Fibroblast of lung (primary cell): ENCODE measurements at regions not wholly inside any gene's neighbourhood (a gene's known extent, or its start where the extent isn't known, plus 50 kb on each side); places are given as distances from the start of the nearest gene placed in this dataset.

Experiments
- DNase-seq, 2 donors: peaks; one replicate each; pipeline versions ENCODE4 v3.0.0 to v3.0.0-alpha.2; 2010; ENCODE audit warnings: low read depth in 2 of 2
- H2AFZ ChIP-seq: 2 replicates; pipeline ENCODE4 v1.5.1; 2012; ENCODE audit warnings: low read length, control low read depth, inconsistent platforms
- H3K27ac ChIP-seq: 2 replicates; pipeline ENCODE4 v1.5.1; 2011; ENCODE audit warnings: low read length, control low read depth; ENCODE audit not compliant: insufficient read depth
- H3K27me3 ChIP-seq: 2 replicates; pipeline ENCODE4 v1.5.1; 2011; ENCODE audit warnings: mild to moderate bottlenecking, low read length; ENCODE audit not compliant: control insufficient read depth, insufficient read depth
- H3K36me3 ChIP-seq: 2 replicates; pipeline ENCODE4 v1.5.1; 2011; ENCODE audit warnings: low read length; ENCODE audit not compliant: control insufficient read depth, insufficient read depth
- H3K4me1 ChIP-seq: 2 replicates; pipeline ENCODE4 v1.5.1; 2011; ENCODE audit warnings: low read length; ENCODE audit not compliant: control insufficient read depth, insufficient read depth; ENCODE audit errors: extremely low read depth
- H3K4me2 ChIP-seq: 2 replicates; pipeline ENCODE4 v1.5.1; 2011; ENCODE audit warnings: low read length, control low read depth; ENCODE audit not compliant: insufficient read depth; ENCODE audit errors: extremely low read depth
- H3K4me3 ChIP-seq, 4 experiments: fragments of 200-600 bp in 1 of 4; sonication (generic) in 1 of 4; replicated peaks in 1 of 4; 2 replicates each; pipeline ENCODE4 v1.5.1; 2011 to 2016; ENCODE audit warnings: low read length in 4 of 4, low read depth in 3 of 4, mild to moderate bottlenecking in 3 of 4, control low read depth in 2 of 4, inconsistent platforms in 1 of 4, mixed read lengths in 1 of 4; ENCODE audit not compliant: insufficient read depth in 1 of 4; ENCODE audit errors: control extremely low read depth in 1 of 4
- H3K79me2 ChIP-seq: 2 replicates; pipeline ENCODE4 v1.5.1; 2012; ENCODE audit warnings: mild to moderate bottlenecking, low read length, inconsistent platforms; ENCODE audit not compliant: control insufficient read depth, insufficient read depth
- H3K9ac ChIP-seq: 2 replicates; pipeline ENCODE4 v1.5.1; 2011; ENCODE audit warnings: mild to moderate bottlenecking, low read length, control low read depth; ENCODE audit not compliant: insufficient read depth
- H3K9me3 ChIP-seq: 2 replicates; pipeline ENCODE4 v1.5.1; 2012; ENCODE audit warnings: low read depth, low read length; ENCODE audit not compliant: control insufficient read depth, insufficient read depth
- H4K20me1 ChIP-seq: 2 replicates; pipeline ENCODE4 v1.5.1; 2011; ENCODE audit warnings: low read length; ENCODE audit not compliant: control insufficient read depth, insufficient read depth; ENCODE audit errors: extremely low read depth
- EZH2 ChIP-seq: IDR thresholded peaks from 2 replicates; pipeline ENCODE4 v1.5.1; 2012; ENCODE audit warnings: low read length, control low read depth, mild to moderate bottlenecking; ENCODE audit errors: missing control alignments
- TF ChIP-seq, protein P1 (sequence below), 2 donors: IDR thresholded peaks in 1 of 2; conservative IDR thresholded peaks in 1 of 2; 1 replicate in 1 of 2; 2 replicates in 1 of 2; pipeline ENCODE4 v1.5.1; 2011 to 2012; ENCODE audit warnings: low read length in 2 of 2, control low read depth in 1 of 2, inconsistent platforms in 1 of 2, low read depth in 1 of 2, mild to moderate bottlenecking in 1 of 2

DNA sequence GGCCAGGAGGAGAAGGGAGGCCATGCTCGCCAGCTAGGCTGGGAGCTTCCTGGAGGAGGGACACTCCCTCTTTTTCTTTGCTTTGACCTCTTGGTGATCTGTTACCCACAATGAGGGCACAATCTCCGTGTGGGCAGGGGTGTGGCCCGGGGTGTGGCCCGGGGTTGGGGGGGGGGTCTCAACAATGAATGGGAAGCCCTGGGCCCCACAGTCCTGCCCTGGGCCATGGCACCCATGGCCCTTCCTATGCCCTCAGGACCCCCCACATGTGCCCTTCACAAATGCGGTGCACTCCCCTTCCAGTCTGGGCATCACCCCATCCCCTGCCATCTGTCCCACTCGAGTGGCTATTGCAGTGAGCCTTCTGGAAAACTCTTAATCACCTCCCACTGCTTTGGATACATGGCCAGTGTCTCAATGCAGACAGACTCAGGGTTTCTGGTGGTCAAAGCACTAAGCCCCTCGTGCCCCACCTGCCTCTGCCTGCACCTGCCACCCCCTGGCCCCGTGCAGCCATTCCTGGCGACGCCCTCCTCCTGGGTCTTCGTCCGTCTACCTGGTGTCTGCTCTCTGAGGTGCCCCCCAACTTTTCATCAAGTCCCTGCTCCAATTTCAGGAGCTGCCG lies 611.3 kb downstream of the TBC1D22A start:
- no peak for TF ChIP-seq EZH2
- TF ChIP-seq, protein P1, sequence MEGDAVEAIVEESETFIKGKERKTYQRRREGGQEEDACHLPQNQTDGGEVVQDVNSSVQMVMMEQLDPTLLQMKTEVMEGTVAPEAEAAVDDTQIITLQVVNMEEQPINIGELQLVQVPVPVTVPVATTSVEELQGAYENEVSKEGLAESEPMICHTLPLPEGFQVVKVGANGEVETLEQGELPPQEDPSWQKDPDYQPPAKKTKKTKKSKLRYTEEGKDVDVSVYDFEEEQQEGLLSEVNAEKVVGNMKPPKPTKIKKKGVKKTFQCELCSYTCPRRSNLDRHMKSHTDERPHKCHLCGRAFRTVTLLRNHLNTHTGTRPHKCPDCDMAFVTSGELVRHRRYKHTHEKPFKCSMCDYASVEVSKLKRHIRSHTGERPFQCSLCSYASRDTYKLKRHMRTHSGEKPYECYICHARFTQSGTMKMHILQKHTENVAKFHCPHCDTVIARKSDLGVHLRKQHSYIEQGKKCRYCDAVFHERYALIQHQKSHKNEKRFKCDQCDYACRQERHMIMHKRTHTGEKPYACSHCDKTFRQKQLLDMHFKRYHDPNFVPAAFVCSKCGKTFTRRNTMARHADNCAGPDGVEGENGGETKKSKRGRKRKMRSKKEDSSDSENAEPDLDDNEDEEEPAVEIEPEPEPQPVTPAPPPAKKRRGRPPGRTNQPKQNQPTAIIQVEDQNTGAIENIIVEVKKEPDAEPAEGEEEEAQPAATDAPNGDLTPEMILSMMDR (conservative IDR thresholded peaks at IDR 0.05 in 1 of 2, IDR thresholded peaks at IDR 0.05 in 1 of 2; ENCODE audit: low read depth in 1 of 2, low read length in 2 of 2): no peak

DNA sequence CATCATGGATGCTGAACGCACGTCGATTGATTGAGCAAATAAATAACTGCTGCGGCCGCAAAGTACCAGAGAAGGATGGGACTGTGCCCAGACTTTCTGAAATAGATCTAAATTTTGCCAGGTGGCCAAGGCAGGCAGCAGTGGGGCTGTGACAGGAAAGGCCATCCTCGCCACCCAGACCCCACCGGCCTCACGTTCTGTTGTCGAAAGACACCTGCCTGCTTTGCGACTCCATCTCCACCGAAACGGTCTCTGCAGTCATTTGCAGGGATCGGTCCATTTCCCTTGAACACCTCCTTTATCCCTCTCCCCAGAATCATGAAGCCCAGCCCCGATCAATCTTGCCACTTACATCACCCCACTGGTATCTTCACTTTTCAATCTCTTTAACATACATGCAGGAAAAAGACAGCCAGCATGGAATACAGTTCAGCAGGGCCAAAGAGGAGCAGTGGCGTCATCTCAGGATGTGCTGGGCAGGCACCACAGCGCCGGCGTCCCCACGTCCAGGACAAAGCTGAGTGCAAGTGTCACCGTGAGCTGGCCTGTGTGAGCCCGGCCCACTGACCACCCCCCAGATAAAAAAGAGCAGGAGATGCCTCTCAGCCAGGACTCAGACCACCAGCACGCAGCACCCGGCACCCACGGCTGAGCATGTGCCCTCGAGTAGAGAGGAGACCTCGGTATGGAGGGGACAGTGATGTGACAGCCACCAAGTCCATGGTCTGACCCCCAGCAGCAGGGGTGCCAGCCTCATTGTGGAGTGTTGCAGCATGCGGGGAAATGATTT lies 610.3 kb downstream of the TBC1D22A start:
- Histone ChIP-seq H3K9ac (no peak overlapping the region), H3K27ac (no peak overlapping the region), H4K20me1 (no peaks in the 10 kb centered on the region), H3K4me2 (no peak overlapping the region), H3K4me1 (no peaks in the 10 kb centered on the region), H2AFZ (no peak overlapping the region), H3K4me3 (no peak overlapping the region), H3K27me3 (no peaks in the 10 kb centered on the region), H3K36me3 (no peaks in the 10 kb centered on the region), H3K79me2 (no peaks in the 10 kb centered on the region), H3K9me3 (no peaks in the 10 kb centered on the region)
- no peak for TF ChIP-seq EZH2
- TF ChIP-seq, protein P1 (conservative IDR thresholded peaks at IDR 0.05 in 1 of 2, IDR thresholded peaks at IDR 0.05 in 1 of 2; ENCODE audit: low read depth in 1 of 2, low read length in 2 of 2): no peak
- no peak for DNase-seq

More for the DNA sequence above, 611.3 kb downstream of the TBC1D22A start:
- Histone ChIP-seq H3K9me3 (no peaks in the 10 kb centered on the region), H3K4me1 (no peaks in the 10 kb centered on the region), H2AFZ (no peak overlapping the region), H4K20me1 (no peaks in the 10 kb centered on the region), H3K36me3 (no peaks in the 10 kb centered on the region), H3K27me3 (no peaks in the 10 kb centered on the region), H3K4me2 (no peak overlapping the region), H3K27ac (no peak overlapping the region), H3K9ac (no peak overlapping the region), H3K79me2 (no peaks in the 10 kb centered on the region), H3K4me3 (no peak overlapping the region)
- DNase-seq: no peak

DNA sequence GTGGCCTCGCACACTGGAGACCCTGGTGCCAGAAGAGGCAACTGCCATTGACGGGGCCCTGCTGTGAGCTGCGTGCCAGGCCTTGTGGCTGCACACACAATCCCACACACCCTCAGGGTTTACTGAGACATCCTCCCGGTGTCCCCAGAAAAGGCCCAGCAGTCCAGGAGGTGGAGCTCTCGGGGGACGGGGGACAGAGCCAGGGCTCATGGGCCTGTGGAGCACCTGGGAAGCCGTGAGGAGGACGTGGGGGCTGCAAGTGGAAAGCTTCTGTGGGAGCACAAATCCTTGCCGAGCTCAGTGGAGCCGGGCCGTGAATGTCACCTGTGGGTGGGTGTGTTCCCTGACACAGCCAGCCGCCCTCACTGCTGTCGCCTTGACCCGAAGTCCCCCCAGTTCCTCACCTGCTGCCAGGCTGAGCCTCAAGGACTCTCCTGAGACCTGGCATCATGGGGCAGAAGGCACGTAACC lies 609.7 kb downstream of the TBC1D22A start:
- Histone ChIP-seq H3K27ac (no peak overlapping the region), H3K27me3 (no peaks in the 10 kb centered on the region), H4K20me1 (no peaks in the 10 kb centered on the region), H3K79me2 (no peaks in the 10 kb centered on the region), H3K9ac (no peak overlapping the region), H3K4me1 (no peaks in the 10 kb centered on the region), H3K9me3 (no peaks in the 10 kb centered on the region), H3K4me3 (no peak overlapping the region), H3K36me3 (no peaks in the 10 kb centered on the region), H3K4me2 (no peak overlapping the region), H2AFZ (no peak overlapping the region)
- TF ChIP-seq, protein P1 (conservative IDR thresholded peaks at IDR 0.05 in 1 of 2, IDR thresholded peaks at IDR 0.05 in 1 of 2; ENCODE audit: low read depth in 1 of 2, low read length in 2 of 2): no peak
- TF ChIP-seq EZH2: no peak
- DNase-seq: no peak
